ENCODE measurements at regions not wholly inside any gene's neighbourhood (a gene's known extent, or its start where the extent isn't known, plus 50 kb on each side); places are given as distances from the start of the nearest gene placed in this dataset.

DNA sequence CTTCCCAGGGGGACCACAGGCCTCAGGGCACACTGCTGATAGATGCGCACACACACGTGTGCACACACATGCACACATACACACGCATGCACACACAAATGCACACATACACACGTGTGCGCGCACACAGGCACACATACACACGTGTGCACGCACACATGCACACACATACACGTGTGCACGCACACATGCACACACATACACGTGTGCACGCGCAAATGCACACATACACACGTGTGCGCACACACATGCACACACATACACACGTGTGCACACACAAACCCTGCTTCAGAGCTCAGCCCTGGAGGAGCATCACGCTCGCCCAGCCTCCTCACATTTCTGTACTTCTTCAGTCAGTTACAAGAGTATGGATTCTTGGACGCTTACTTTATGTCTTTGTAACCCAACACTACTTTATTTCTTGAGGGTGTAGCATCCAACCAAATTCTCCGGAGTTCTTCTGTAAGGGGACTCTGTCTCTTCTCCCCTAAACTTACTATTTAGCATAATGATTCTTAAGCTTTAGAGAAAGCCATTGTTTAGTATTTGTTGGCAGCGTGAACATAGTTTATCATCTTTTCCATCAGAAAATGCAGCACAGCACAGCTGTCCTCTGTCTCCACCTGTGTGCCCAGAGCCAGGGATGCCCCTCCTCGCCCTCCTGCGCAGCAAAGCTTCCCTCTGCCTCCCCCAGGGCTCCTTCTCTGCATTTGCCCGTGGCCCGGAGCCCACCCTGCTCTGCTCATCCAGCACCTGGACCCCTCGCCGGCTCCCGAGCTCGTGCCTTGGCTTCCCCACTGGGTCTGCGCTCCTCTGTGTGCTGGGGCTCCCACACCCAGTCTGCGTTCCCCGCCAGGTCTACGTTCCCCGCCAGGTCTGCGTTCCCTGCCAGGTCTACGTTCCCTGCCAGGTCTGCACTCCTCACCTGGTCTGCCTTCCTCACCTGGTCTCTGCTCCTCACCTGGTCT, 74.4 kb upstream of the CTDP1 start:
- no peak for TF ChIP-seq POLR2A (IDR thresholded peaks at IDR 0.05)
- no peak for TF ChIP-seq EP300 (IDR thresholded peaks at IDR 0.05)

Data from suprapubic skin (tissue), 2 donors.